HG03575 (cell line): ENCODE measurements at regions not wholly inside any gene's neighbourhood (a gene's known extent, or its start where the extent isn't known, plus 50 kb on each side); places are given as distances from the start of the nearest gene placed in this dataset.
"Not testable (repeated sequence)": the region's sequence is repeated elsewhere in the genome, so short reads cannot be mapped to it uniquely, and the experiment has no call there.

Experiments used
- ATAC-seq: cut with Tn5 transposase; IDR thresholded peaks from one replicate; pipeline ENCODE4 v1.9.1; 2021; ENCODE audit not compliant: unreplicated experiment, insufficient number of reproducible peaks, low FRiP score; ENCODE audit errors: extremely low read depth

GRCh38 chr4:177193024-177193715 is 116.5 kb upstream of the NEIL3 start:
- not testable (repeated sequence) for ATAC-seq

- ATAC-seq, result no peak
Measured at GRCh38 chr4:177194906-177195305, 114.8 kb upstream of the NEIL3 start.

GRCh38 chr4:177196615-177197014 is 113.1 kb upstream of the NEIL3 start:
- no peak for ATAC-seq

GRCh38 chr4:177201614-177202013 is 108.1 kb upstream of the NEIL3 start:
- no peak for ATAC-seq

GRCh38 chr4:177204126-177204525 is 105.5 kb upstream of the NEIL3 start:
- ATAC-seq, result no peak

GRCh38 chr4:177214935-177215334 is 94.7 kb upstream of the NEIL3 start:
- ATAC-seq, result no peak

- ATAC-seq, result no peak
Measured at GRCh38 chr4:177220376-177220775, 89.3 kb upstream of the NEIL3 start.

- ATAC-seq, result no peak
Measured at GRCh38 chr4:177222781-177223180, 86.9 kb upstream of the NEIL3 start.

GRCh38 chr4:177225605-177226004 is 84.1 kb upstream of the NEIL3 start:
- ATAC-seq, result peak; percentile 63

GRCh38 chr4:177227636-177228035 is 82.0 kb upstream of the NEIL3 start:
- ATAC-seq, result no peak

- ATAC-seq, result no peak
Measured at GRCh38 chr4:177228599-177228998, 81.1 kb upstream of the NEIL3 start.

GRCh38 chr4:177229331-177229730 is 80.3 kb upstream of the NEIL3 start:
- ATAC-seq, result no peak

GRCh38 chr4:177232473-177232872 is 77.2 kb upstream of the NEIL3 start:
- no peak for ATAC-seq

- ATAC-seq, result no peak
Measured at GRCh38 chr4:177235026-177235425, 74.6 kb upstream of the NEIL3 start.

GRCh38 chr4:177236886-177237285 is 72.8 kb upstream of the NEIL3 start:
- no peak for ATAC-seq

GRCh38 chr4:177237291-177237690 is 72.4 kb upstream of the NEIL3 start:
- ATAC-seq, result no peak

GRCh38 chr4:177239477-177239876 is 70.2 kb upstream of the NEIL3 start:
- no peak for ATAC-seq

GRCh38 chr4:177239878-177240277 is 69.8 kb upstream of the NEIL3 start:
- no peak for ATAC-seq

GRCh38 chr4:177242651-177243286 is 66.9 kb upstream of the NEIL3 start:
- ATAC-seq, result no peak

- no peak for ATAC-seq
Measured at GRCh38 chr4:177246641-177247584, 62.8 kb upstream of the NEIL3 start.
